ENCODE measurements at regions not wholly inside any gene's neighbourhood (a gene's known extent, or its start where the extent isn't known, plus 50 kb on each side); places are given as distances from the start of the nearest gene placed in this dataset.
"Not testable (repeated sequence)": the region's sequence is repeated elsewhere in the genome, so short reads cannot be mapped to it uniquely, and the experiment has no call there.

DNA sequence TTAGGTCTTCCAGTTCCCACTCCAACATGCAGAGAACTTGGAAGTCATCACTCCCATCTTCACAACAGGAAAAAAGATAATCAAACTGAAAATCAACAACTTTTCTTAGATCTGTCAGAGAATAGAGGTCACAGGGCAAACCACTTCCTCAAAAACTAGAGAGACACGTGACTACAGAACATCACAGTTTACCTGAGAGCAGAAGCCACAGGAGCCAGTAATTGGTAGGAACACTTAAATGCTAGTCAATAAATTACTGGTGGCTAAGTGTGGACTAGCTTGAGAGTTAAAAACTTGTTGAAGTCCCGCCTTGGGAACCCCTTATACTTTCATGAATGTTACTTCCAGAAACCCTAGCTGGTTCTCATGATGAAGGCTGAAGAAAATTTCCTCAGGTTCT lies 81.1 kb downstream of the THSD1 start:
- H3K9me3 Mint-ChIP-seq; ATAC-seq; intact Hi-C loops (cut with micrococcal nuclease); CTCF ChIA-PET; H3K27ac Mint-ChIP-seq; H3K27me3 Mint-ChIP-seq; POLR2A ChIA-PET; H3K4me3 Mint-ChIP-seq; H3K4me1 Mint-ChIP-seq (ENCODE audit: low read depth); DNase-seq; H3K36me3 Mint-ChIP-seq (ENCODE audit: low read depth): not testable (repeated sequence)

GRCh38 chr13:52319876-52320275 lies 86.1 kb downstream of the THSD1 start:
- intact Hi-C loops (cut with micrococcal nuclease) = no loop called here
- ATAC-seq (no peak), DNase-seq (no peak)
- peaks cover 1% of the 10 kb centered on the region for H3K4me1 Mint-ChIP-seq (ENCODE audit: low read depth)
- H3K27me3 Mint-ChIP-seq = peaks cover 8% of the 10 kb centered on the region
- no peak overlapping the region for H3K4me3 Mint-ChIP-seq
- TF ChIP-seq CTCF (IDR thresholded peaks at IDR 0.05) = no peak
- H3K27ac Mint-ChIP-seq = no peak overlapping the region
- H3K36me3 Mint-ChIP-seq (ENCODE audit: low read depth) = no peaks in the 10 kb centered on the region
- ChIA-PET POLR2A (no interaction called here), CTCF (interaction anchor here (1.0 kb wide), 1 partner anchor 131 kb away, joined by 3 read pairs; no protein-coding TSS in a partner anchor)
- H3K9me3 Mint-ChIP-seq = no peaks in the 10 kb centered on the region

- H3K27me3 Mint-ChIP-seq; intact Hi-C loops (cut with micrococcal nuclease); H3K4me3 Mint-ChIP-seq; CTCF ChIA-PET; H3K4me1 Mint-ChIP-seq (ENCODE audit: low read depth); H3K9me3 Mint-ChIP-seq; DNase-seq; H3K27ac Mint-ChIP-seq; POLR2A ChIA-PET; H3K36me3 Mint-ChIP-seq (ENCODE audit: low read depth); ATAC-seq: not testable (repeated sequence)
Measured at GRCh38 chr13:52309833-52310232, 96.1 kb downstream of the THSD1 start.

- H3K9me3 Mint-ChIP-seq; DNase-seq; H3K36me3 Mint-ChIP-seq (ENCODE audit: low read depth); H3K27me3 Mint-ChIP-seq; ATAC-seq; H3K4me3 Mint-ChIP-seq; POLR2A ChIA-PET; H3K4me1 Mint-ChIP-seq (ENCODE audit: low read depth); H3K27ac Mint-ChIP-seq; intact Hi-C loops (cut with micrococcal nuclease); CTCF ChIA-PET: not testable (repeated sequence)
Measured at GRCh38 chr13:52306336-52306735, 99.6 kb downstream of the THSD1 start.

DNA sequence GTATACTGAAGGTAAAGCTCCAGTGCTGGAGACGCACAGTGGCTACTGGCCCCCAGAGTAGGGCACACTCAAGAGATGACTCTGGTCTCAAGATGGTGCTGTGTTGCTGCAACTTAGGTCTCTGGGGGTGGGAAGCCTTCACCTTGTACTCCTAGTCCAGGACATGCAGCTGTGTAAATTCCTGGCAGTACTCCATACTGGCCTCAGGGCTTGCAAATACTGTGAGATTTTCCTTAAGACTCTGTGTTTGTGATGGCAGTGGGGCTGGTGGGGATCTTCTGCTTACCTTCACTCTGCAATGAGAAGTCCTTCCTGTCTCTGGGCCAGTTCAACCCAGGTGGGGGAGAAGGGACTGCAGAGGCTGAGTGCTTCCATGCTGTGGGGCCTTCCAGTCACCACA lies 102.9 kb downstream of the THSD1 start:
- DNase-seq; H3K27ac Mint-ChIP-seq; H3K4me1 Mint-ChIP-seq (ENCODE audit: low read depth); ATAC-seq; H3K36me3 Mint-ChIP-seq (ENCODE audit: low read depth); intact Hi-C loops (cut with micrococcal nuclease); H3K9me3 Mint-ChIP-seq; H3K27me3 Mint-ChIP-seq; CTCF ChIA-PET; POLR2A ChIA-PET; H3K4me3 Mint-ChIP-seq: not testable (repeated sequence)

DNA sequence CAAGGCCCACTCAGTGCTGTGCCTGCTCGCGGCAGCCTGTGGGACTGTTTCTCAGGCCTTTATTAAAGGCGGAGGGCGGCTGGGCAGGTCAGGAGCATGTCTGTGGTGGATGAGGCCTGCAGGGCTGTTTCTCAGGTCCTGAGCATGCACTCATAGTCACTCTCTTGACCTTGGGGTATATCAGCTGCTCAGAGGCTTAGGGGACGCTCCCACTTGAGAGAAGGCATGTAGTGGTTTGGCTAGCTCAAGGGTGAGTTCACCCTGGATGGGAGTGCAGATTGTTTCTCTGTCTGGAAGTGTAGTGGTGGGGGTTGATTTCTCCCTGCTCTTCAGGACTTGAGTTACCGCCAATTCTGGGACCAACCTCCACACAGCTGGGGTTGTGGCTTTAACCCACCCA lies 103.3 kb downstream of the THSD1 start:
- H3K27ac Mint-ChIP-seq; H3K4me1 Mint-ChIP-seq (ENCODE audit: low read depth); H3K27me3 Mint-ChIP-seq; DNase-seq; H3K36me3 Mint-ChIP-seq (ENCODE audit: low read depth); CTCF ChIA-PET; H3K4me3 Mint-ChIP-seq; intact Hi-C loops (cut with micrococcal nuclease); H3K9me3 Mint-ChIP-seq; POLR2A ChIA-PET; ATAC-seq: not testable (repeated sequence)

GRCh38 chr13:52301810-52302400 lies 104.1 kb downstream of the THSD1 start:
- H3K27me3 Mint-ChIP-seq; H3K9me3 Mint-ChIP-seq; CTCF ChIA-PET; POLR2A ChIA-PET; H3K4me3 Mint-ChIP-seq; H3K27ac Mint-ChIP-seq; H3K36me3 Mint-ChIP-seq (ENCODE audit: low read depth); DNase-seq; ATAC-seq; intact Hi-C loops (cut with micrococcal nuclease); H3K4me1 Mint-ChIP-seq (ENCODE audit: low read depth): not testable (repeated sequence)

- H3K27ac Mint-ChIP-seq; H3K9me3 Mint-ChIP-seq; ATAC-seq; H3K4me1 Mint-ChIP-seq (ENCODE audit: low read depth); POLR2A ChIA-PET; intact Hi-C loops (cut with micrococcal nuclease); H3K36me3 Mint-ChIP-seq (ENCODE audit: low read depth); H3K4me3 Mint-ChIP-seq; CTCF ChIA-PET; DNase-seq; H3K27me3 Mint-ChIP-seq: not testable (repeated sequence)
Measured at GRCh38 chr13:52298079-52298661, 107.8 kb downstream of the THSD1 start.

DNA sequence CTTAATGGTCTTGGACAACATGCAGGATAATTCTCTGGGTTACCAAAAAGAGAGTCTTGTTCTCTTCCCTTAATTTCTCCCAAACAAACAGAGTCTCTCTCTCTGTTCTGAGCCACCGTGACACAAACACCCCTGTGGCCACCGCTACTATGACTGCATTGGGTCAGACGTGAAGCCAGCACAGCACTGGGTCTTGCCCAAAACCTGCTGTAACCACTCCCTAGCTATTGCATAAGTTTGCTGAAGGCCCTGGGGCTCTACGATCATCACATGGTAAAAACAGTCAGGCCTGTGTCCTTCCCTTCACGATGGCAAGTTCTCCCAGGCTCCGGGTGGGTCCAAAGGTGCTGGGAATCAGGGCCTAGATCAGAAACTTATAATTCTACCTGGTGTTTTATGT lies 117.1 kb downstream of the THSD1 start:
- H3K4me3 Mint-ChIP-seq; intact Hi-C loops (cut with micrococcal nuclease); POLR2A ChIA-PET; ATAC-seq; H3K9me3 Mint-ChIP-seq; H3K36me3 Mint-ChIP-seq (ENCODE audit: low read depth); H3K27me3 Mint-ChIP-seq; H3K27ac Mint-ChIP-seq; H3K4me1 Mint-ChIP-seq (ENCODE audit: low read depth); DNase-seq; CTCF ChIA-PET: not testable (repeated sequence)

DNA sequence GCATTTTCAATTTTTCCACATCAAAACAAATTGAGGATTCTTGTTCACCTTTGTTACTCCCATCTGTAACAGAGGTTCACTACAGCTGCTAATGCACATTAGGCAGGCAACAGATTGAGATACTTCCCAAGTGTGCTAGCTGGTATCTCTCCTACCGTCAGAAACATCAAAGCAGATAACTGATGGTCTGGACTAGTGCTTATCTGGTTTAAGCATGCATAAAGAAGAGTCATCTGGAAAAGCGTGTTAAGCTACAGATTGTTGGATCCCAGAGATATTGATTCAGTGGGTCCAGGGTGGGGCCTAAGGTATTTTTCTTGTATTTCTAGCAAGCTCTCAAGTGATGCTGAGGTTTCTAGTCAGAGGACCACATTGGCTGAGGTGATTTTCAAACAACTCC lies 122.0 kb upstream of the NEK3 start:
- DNase-seq; H3K27me3 Mint-ChIP-seq; H3K27ac Mint-ChIP-seq; POLR2A ChIA-PET; H3K9me3 Mint-ChIP-seq; ATAC-seq; CTCF ChIA-PET; H3K4me1 Mint-ChIP-seq (ENCODE audit: low read depth); H3K36me3 Mint-ChIP-seq (ENCODE audit: low read depth); H3K4me3 Mint-ChIP-seq; intact Hi-C loops (cut with micrococcal nuclease): not testable (repeated sequence)

- H3K27ac Mint-ChIP-seq; ATAC-seq; CTCF ChIA-PET; H3K4me3 Mint-ChIP-seq; H3K9me3 Mint-ChIP-seq; intact Hi-C loops (cut with micrococcal nuclease); H3K27me3 Mint-ChIP-seq; H3K4me1 Mint-ChIP-seq (ENCODE audit: low read depth); POLR2A ChIA-PET; H3K36me3 Mint-ChIP-seq (ENCODE audit: low read depth); DNase-seq: not testable (repeated sequence)
Measured at GRCh38 chr13:52279408-52279807, 120.0 kb upstream of the NEK3 start.

- CTCF ChIA-PET; DNase-seq; H3K36me3 Mint-ChIP-seq (ENCODE audit: low read depth); ATAC-seq; intact Hi-C loops (cut with micrococcal nuclease); H3K4me1 Mint-ChIP-seq (ENCODE audit: low read depth); POLR2A ChIA-PET; H3K27me3 Mint-ChIP-seq; H3K9me3 Mint-ChIP-seq; H3K4me3 Mint-ChIP-seq; H3K27ac Mint-ChIP-seq: not testable (repeated sequence)
Measured at GRCh38 chr13:52254299-52254698, 94.9 kb upstream of the NEK3 start.

All from activated CD8-positive, alpha-beta T cell treated with anti-CD3 and anti-CD28 coated beads for 36 hours (primary cell).